Hepatocyte (in vitro differentiated cells): ENCODE measurements at regions not wholly inside any gene's neighbourhood (a gene's known extent, or its start where the extent isn't known, plus 50 kb on each side); places are given as distances from the start of the nearest gene placed in this dataset.

ENCODE experiments used
- DNase-seq: peaks from one replicate; pipeline ENCODE4 v3.0.0-alpha.2; 2016; ENCODE audit warnings: low spot score
- H2AFZ ChIP-seq: fragments of 200-600 bp; sonication (generic); 2 replicates; pipeline ENCODE4 v1.6.0; 2016; ENCODE audit warnings: antibody characterized with exemption, mild to moderate bottlenecking
- H3K27ac ChIP-seq: fragments of 200-600 bp; sonication (generic); 2 replicates; pipeline ENCODE4 v1.5.1; 2016; ENCODE audit warnings: mild to moderate bottlenecking
- H3K27me3 ChIP-seq: fragments of 200-600 bp; sonication (generic); 2 replicates; pipeline ENCODE4 v1.6.1; 2016
- H3K36me3 ChIP-seq: fragments of 200-600 bp; sonication (generic); replicated peaks from 2 replicates; pipeline ENCODE4 v1.5.1; 2016; ENCODE audit warnings: low read depth; ENCODE audit not compliant: insufficient read depth
- H3K4me1 ChIP-seq: fragments of 200-600 bp; sonication (generic); 2 replicates; pipeline ENCODE4 v1.5.1; 2016; ENCODE audit warnings: mild to moderate bottlenecking, moderate library complexity; ENCODE audit not compliant: insufficient read depth
- H3K4me2 ChIP-seq: fragments of 200-600 bp; sonication (generic); 2 replicates; pipeline ENCODE4 v1.6.0; 2016
- H3K4me3 ChIP-seq: fragments of 200-600 bp; sonication (generic); 2 replicates; pipeline ENCODE4 v1.5.1; 2016; ENCODE audit warnings: mild to moderate bottlenecking
- H3K79me2 ChIP-seq: fragments of 200-600 bp; sonication (generic); 2 replicates; pipeline ENCODE4 v1.6.0; 2017; ENCODE audit warnings: mild to moderate bottlenecking
- H3K9me2 ChIP-seq: fragments of 200-600 bp; sonication (generic); replicated peaks from 2 replicates; pipeline ENCODE4 v1.6.0; 2017; ENCODE audit warnings: mild to moderate bottlenecking; ENCODE audit not compliant: insufficient read depth
- H3K9me3 ChIP-seq: fragments of 200-600 bp; sonication (generic); 2 replicates; pipeline ENCODE4 v1.5.1; 2016; ENCODE audit warnings: low read depth, mild to moderate bottlenecking
- H4K20me1 ChIP-seq: fragments of 200-600 bp; sonication (generic); 2 replicates; pipeline ENCODE4 v1.6.0; 2016; ENCODE audit warnings: mild to moderate bottlenecking; ENCODE audit not compliant: insufficient read depth, poor library complexity, severe bottlenecking
- CTCF ChIP-seq: fragments of 200-600 bp; sonication (generic); IDR thresholded peaks from 2 replicates; pipeline ENCODE4 v1.5.1; 2016; ENCODE audit warnings: antibody characterized with exemption, mild to moderate bottlenecking; ENCODE audit not compliant: poor library complexity
- EZH2 ChIP-seq: fragments of 200-600 bp; sonication (generic); IDR thresholded peaks from 2 replicates; pipeline ENCODE4 v1.6.1; 2016; ENCODE audit warnings: antibody characterized with exemption, mild to moderate bottlenecking, borderline replicate concordance
- EZH2phosphoT487 ChIP-seq: fragments of 200-600 bp; sonication (generic); IDR thresholded peaks from one replicate; pipeline ENCODE4 v1.6.1; 2018; ENCODE audit warnings: antibody characterized with exemption, mild to moderate bottlenecking, low read depth, moderate library complexity; ENCODE audit not compliant: unreplicated experiment, severe bottlenecking
- WGBS: methylation state at CpG from one replicate; pipeline ENCODE4 v1.1.6; 2016; ENCODE audit warnings: low lambda C conversion rate; ENCODE audit errors: missing lambda C conversion rate; 5-methylcytosine and 5-hydroxymethylcytosine counted together

GRCh38 chr2:145750612-145751011, 1230.7 kb upstream of the ZEB2 start:
- Histone ChIP-seq H3K27me3 (no peaks in the 10 kb centered on the region), H3K4me2 (peak overlapping the region; percentile 18), H2AFZ (no peak overlapping the region), H4K20me1 (no peaks in the 10 kb centered on the region), H3K27ac (peak overlapping the region; percentile 44), H3K4me1 (peaks cover 31% of the 10 kb centered on the region), H3K9me3 (no peaks in the 10 kb centered on the region), H3K36me3 (no peaks in the 10 kb centered on the region), H3K9me2 (no peaks in the 10 kb centered on the region), H3K4me3 (no peak overlapping the region), H3K79me2 (no peaks in the 10 kb centered on the region)
- WGBS = 78% methylated on average over 4 of the region's 4 CpGs
- TF ChIP-seq EZH2phosphoT487 (no peak), CTCF (no peak), EZH2 (no peak)
- DNase-seq = no peak

GRCh38 chr2:145750144-145750543, 1230.2 kb upstream of the ZEB2 start:
- H3K9me3 ChIP-seq = no peaks in the 10 kb centered on the region
- DNase-seq = no peak
- H3K27me3 ChIP-seq = no peaks in the 10 kb centered on the region
- no peaks in the 10 kb centered on the region for H3K36me3 ChIP-seq
- H3K4me1 ChIP-seq = peaks cover 31% of the 10 kb centered on the region
- no peaks in the 10 kb centered on the region for H3K79me2 ChIP-seq
- H3K4me3 ChIP-seq = no peak overlapping the region
- no peak overlapping the region for H2AFZ ChIP-seq
- no peaks in the 10 kb centered on the region for H3K9me2 ChIP-seq
- H4K20me1 ChIP-seq = no peaks in the 10 kb centered on the region
- H3K27ac ChIP-seq = peak overlapping the region; percentile 44
- TF ChIP-seq EZH2 = no peak
- no peak for TF ChIP-seq CTCF
- no peak for TF ChIP-seq EZH2phosphoT487
- H3K4me2 ChIP-seq = no peak overlapping the region
- 54% methylated on average over 2 of the region's 2 CpGs for WGBS

GRCh38 chr2:145749556-145749955, 1229.6 kb upstream of the ZEB2 start:
- Histone ChIP-seq H3K4me2 (no peak overlapping the region), H3K4me3 (no peak overlapping the region), H3K9me3 (no peaks in the 10 kb centered on the region), H3K27me3 (no peaks in the 10 kb centered on the region), H3K79me2 (no peaks in the 10 kb centered on the region), H3K36me3 (no peaks in the 10 kb centered on the region), H3K9me2 (no peaks in the 10 kb centered on the region), H4K20me1 (no peaks in the 10 kb centered on the region), H3K27ac (no peak overlapping the region), H3K4me1 (peaks cover 31% of the 10 kb centered on the region), H2AFZ (no peak overlapping the region)
- WGBS = 97% methylated on average over 1 of the region's 1 CpG
- no peak for DNase-seq
- TF ChIP-seq CTCF (no peak), EZH2 (no peak), EZH2phosphoT487 (no peak)

- H3K9me3 ChIP-seq = no peaks in the 10 kb centered on the region
- 57% methylated on average over 2 of the region's 2 CpGs for WGBS
Measured at GRCh38 chr2:145748927-145749326, 1229.0 kb upstream of the ZEB2 start.

More at GRCh38 chr2:145748927-145749326, 1229.0 kb upstream of the ZEB2 start:
- Histone ChIP-seq H3K79me2 (no peaks in the 10 kb centered on the region), H3K9me2 (no peaks in the 10 kb centered on the region), H3K36me3 (no peaks in the 10 kb centered on the region), H3K4me1 (peaks cover 29% of the 10 kb centered on the region), H3K27me3 (no peaks in the 10 kb centered on the region), H4K20me1 (no peaks in the 10 kb centered on the region), H3K4me2 (no peak overlapping the region), H2AFZ (no peak overlapping the region), H3K27ac (no peak overlapping the region), H3K4me3 (no peak overlapping the region)
- no peak for DNase-seq
- no peak for TF ChIP-seq CTCF
- TF ChIP-seq EZH2 = no peak
- TF ChIP-seq EZH2phosphoT487 = no peak
